Nephron (organoid): ENCODE measurements at regions not wholly inside any gene's neighbourhood (a gene's known extent, or its start where the extent isn't known, plus 50 kb on each side); places are given as distances from the start of the nearest gene placed in this dataset.

Source experiments
- H3K27ac Mint-ChIP-seq, 3 experiments: 2 replicates each; pipeline ENCODE4 v1.8.0; 2020; ENCODE audit warnings: mixed read lengths in 3 of 3, mild to moderate bottlenecking in 2 of 3, moderate library complexity in 1 of 3
- H3K27me3 Mint-ChIP-seq: 2 replicates; pipeline ENCODE4 v1.8.0; 2021; ENCODE audit warnings: low read depth, mild to moderate bottlenecking, moderate library complexity, mixed read lengths
- H3K36me3 Mint-ChIP-seq: 2 replicates; pipeline ENCODE4 v1.8.0; 2020; ENCODE audit warnings: low read depth, mixed read lengths
- H3K4me1 Mint-ChIP-seq: 2 replicates; pipeline ENCODE4 v1.8.0; 2020; ENCODE audit warnings: mixed read lengths
- H3K4me3 Mint-ChIP-seq, 3 experiments: 2 replicates each; pipeline ENCODE4 v1.8.0; 2020; ENCODE audit warnings: mild to moderate bottlenecking in 3 of 3, mixed read lengths in 3 of 3, moderate library complexity in 2 of 3
- H3K9me3 Mint-ChIP-seq: 2 replicates; pipeline ENCODE4 v1.8.0; 2020; ENCODE audit warnings: mixed read lengths
- TF ChIP-seq, protein P1 (sequence below), 3 experiments: fragments of 200-600 bp; sonication (generic); IDR thresholded peaks; one replicate each; pipeline ENCODE4 v1.5.0; 2021; ENCODE audit warnings: antibody characterized with exemption in 3 of 3; ENCODE audit not compliant: unreplicated experiment in 3 of 3

GRCh38 chr5:117436846-117437245 lies 862.2 kb upstream of the SEMA6A start:
- TF ChIP-seq, protein P1, sequence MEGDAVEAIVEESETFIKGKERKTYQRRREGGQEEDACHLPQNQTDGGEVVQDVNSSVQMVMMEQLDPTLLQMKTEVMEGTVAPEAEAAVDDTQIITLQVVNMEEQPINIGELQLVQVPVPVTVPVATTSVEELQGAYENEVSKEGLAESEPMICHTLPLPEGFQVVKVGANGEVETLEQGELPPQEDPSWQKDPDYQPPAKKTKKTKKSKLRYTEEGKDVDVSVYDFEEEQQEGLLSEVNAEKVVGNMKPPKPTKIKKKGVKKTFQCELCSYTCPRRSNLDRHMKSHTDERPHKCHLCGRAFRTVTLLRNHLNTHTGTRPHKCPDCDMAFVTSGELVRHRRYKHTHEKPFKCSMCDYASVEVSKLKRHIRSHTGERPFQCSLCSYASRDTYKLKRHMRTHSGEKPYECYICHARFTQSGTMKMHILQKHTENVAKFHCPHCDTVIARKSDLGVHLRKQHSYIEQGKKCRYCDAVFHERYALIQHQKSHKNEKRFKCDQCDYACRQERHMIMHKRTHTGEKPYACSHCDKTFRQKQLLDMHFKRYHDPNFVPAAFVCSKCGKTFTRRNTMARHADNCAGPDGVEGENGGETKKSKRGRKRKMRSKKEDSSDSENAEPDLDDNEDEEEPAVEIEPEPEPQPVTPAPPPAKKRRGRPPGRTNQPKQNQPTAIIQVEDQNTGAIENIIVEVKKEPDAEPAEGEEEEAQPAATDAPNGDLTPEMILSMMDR (IDR thresholded peaks at IDR 0.05; ENCODE audit: unreplicated experiment in 3 of 3): no peak
- Mint-ChIP-seq H3K36me3 (no peaks in the 10 kb centered on the region), H3K4me1 (peaks cover 23% of the 10 kb centered on the region), H3K27me3 (no peaks in the 10 kb centered on the region), H3K27ac (no peak overlapping the region), H3K9me3 (no peaks in the 10 kb centered on the region), H3K4me3 (no peak overlapping the region)

DNA sequence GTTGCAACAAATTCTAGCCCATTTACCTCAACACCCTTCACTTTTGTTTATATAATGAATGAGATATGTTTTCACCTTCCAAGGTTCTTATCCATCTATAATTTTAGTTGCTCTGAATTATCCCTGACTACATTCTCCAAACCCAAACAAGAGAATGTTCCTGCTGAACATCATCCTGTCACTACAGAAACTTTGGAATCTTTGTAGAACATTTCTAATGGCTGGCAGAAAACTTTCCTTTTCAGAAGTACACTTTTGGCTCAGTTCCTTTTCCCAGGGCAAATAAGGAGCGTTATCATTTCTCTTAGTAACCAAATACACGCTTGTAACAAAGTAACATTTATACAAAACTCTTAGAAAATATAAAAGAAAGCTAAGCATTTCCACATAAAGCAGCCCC lies 860.6 kb upstream of the SEMA6A start:
- Mint-ChIP-seq H3K4me1 (peaks cover 23% of the 10 kb centered on the region), H3K27me3 (no peaks in the 10 kb centered on the region), H3K4me3 (no peak overlapping the region), H3K9me3 (no peaks in the 10 kb centered on the region), H3K36me3 (no peaks in the 10 kb centered on the region), H3K27ac (peak overlapping the region in 2 of 3 experiments; percentile 22 to 74)
- TF ChIP-seq, protein P1 (IDR thresholded peaks at IDR 0.05; ENCODE audit: unreplicated experiment in 3 of 3): no peak

GRCh38 chr5:117434254-117434653 lies 859.6 kb upstream of the SEMA6A start:
- no peak overlapping the region for H3K4me3 Mint-ChIP-seq
- no peaks in the 10 kb centered on the region for H3K27me3 Mint-ChIP-seq
- peak overlapping the region; percentile 17 to 74 (median 26) for H3K27ac Mint-ChIP-seq
- peaks cover 23% of the 10 kb centered on the region for H3K4me1 Mint-ChIP-seq
- no peaks in the 10 kb centered on the region for H3K36me3 Mint-ChIP-seq
- TF ChIP-seq, protein P1 (IDR thresholded peaks at IDR 0.05; ENCODE audit: unreplicated experiment in 3 of 3): no peak
- no peaks in the 10 kb centered on the region for H3K9me3 Mint-ChIP-seq

- Mint-ChIP-seq H3K27ac (peak overlapping the region in 2 of 3 experiments; percentile 17 to 74), H3K4me3 (no peak overlapping the region), H3K36me3 (no peaks in the 10 kb centered on the region), H3K27me3 (no peaks in the 10 kb centered on the region), H3K4me1 (peaks cover 23% of the 10 kb centered on the region), H3K9me3 (no peaks in the 10 kb centered on the region)
- TF ChIP-seq, protein P1 (IDR thresholded peaks at IDR 0.05; ENCODE audit: unreplicated experiment in 3 of 3): no peak
Observed at GRCh38 chr5:117433818-117434217, 859.2 kb upstream of the SEMA6A start.

GRCh38 chr5:117431091-117431490 lies 856.5 kb upstream of the SEMA6A start:
- Mint-ChIP-seq H3K27me3 (no peaks in the 10 kb centered on the region), H3K4me1 (peaks cover 23% of the 10 kb centered on the region), H3K27ac (no peak overlapping the region), H3K36me3 (no peaks in the 10 kb centered on the region), H3K9me3 (no peaks in the 10 kb centered on the region), H3K4me3 (no peak overlapping the region)
- TF ChIP-seq, protein P1 (IDR thresholded peaks at IDR 0.05; ENCODE audit: unreplicated experiment in 3 of 3): no peak

- H3K4me3 Mint-ChIP-seq: no peak overlapping the region
- peaks cover 23% of the 10 kb centered on the region for H3K9me3 Mint-ChIP-seq
- H3K27ac Mint-ChIP-seq: no peak overlapping the region
- H3K4me1 Mint-ChIP-seq: no peaks in the 10 kb centered on the region
- H3K27me3 Mint-ChIP-seq: no peaks in the 10 kb centered on the region
- peaks cover 6% of the 10 kb centered on the region for H3K36me3 Mint-ChIP-seq
- TF ChIP-seq, protein P1 (IDR thresholded peaks at IDR 0.05; ENCODE audit: unreplicated experiment in 3 of 3): no peak
Observed at GRCh38 chr5:117425163-117425562, 850.5 kb upstream of the SEMA6A start.
